GM19351 (cell line): ENCODE measurements at regions not wholly inside any gene's neighbourhood (a gene's known extent, or its start where the extent isn't known, plus 50 kb on each side); places are given as distances from the start of the nearest gene placed in this dataset.
"Not testable (repeated sequence)": the region's sequence is repeated elsewhere in the genome, so short reads cannot be mapped to it uniquely, and the experiment has no call there.

Experiments
- ATAC-seq: cut with Tn5 transposase; IDR thresholded peaks from one replicate; pipeline ENCODE4 v1.9.1; 2021; ENCODE audit warnings: mild to moderate bottlenecking, moderate library complexity; ENCODE audit not compliant: unreplicated experiment

GRCh38 chr6:144932621-144933020 is 647.5 kb downstream of the UTRN start:
- ATAC-seq = no peak

DNA sequence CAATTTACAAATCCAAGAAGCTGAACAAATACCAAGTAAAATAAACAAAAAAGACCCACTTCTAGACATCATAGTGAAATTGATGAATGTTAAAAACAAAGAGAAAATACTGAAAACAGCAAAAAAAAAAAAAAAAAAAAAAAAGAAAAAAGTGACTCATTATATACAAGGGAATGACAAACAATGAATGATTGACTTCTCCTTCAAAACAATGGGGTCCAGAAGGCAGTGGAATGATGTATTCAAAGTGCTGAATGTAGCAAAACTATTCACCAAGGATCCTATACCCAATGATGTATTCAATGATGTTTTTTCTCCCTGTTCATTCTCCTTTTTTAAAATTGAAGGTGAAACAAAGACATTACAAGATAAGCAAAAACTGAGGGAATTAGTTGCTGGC is 650.0 kb downstream of the UTRN start:
- ATAC-seq = no peak

DNA sequence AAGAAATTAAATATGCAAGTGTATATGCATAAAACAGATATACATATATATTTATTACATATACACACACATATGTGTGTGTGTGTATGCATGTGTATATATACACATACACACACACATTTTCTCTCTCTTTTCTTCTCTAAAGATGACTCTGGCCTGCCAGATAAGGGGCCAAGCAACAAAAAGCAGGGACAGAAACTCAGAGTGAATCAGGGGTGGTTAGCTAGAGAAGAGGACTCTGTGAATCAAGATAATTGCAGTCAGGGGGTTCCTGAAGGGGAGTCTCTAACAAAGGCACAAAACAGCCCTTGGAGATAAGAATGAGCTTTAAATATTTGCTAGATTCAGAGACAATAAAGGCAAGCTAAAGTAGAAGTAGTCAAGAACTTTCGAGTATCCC is 650.5 kb downstream of the UTRN start:
- no peak for ATAC-seq

DNA sequence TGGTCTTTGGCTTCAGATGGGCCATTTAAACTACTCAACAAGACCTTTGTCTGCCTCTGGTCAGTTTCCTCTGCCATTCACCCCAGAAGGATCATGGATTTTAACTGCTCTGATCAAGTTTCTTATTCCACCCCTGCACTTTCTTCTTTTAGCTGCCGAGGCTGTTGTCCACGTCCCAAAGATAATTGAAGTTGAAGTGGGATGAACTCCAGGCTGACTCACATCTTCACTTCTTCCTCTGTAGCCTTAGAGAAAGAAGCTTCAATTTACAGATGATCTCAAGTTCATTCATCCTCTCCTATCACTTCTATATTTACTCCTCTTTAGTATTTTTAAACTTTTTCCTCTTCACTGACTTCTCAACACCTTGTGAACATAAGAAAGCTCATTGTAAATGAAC is 651.6 kb downstream of the UTRN start:
- ATAC-seq = no peak

DNA sequence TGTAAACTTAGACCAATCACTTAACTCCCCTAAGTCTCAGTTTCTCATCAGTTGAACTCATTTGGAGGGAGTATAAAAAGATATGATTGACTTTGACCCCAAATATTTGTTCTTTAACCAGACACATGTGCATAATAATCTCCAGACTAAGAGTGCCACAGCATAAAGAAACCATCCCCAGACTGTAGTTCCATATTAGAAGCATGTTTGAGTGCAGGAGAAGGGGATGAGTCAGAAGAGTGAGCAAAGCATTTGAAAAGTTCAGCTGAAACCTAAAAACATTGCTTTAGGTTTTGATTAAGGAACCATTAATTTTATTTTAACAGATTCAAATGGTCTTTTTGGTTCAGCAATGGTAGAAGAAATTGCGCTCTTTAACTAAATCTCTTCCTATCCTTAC is 654.8 kb downstream of the UTRN start:
- ATAC-seq = no peak

- no peak for ATAC-seq
Observed at GRCh38 chr6:144944106-144944505, 659.0 kb downstream of the UTRN start.

GRCh38 chr6:144947398-144947976 is 662.4 kb downstream of the UTRN start:
- no peak for ATAC-seq

- ATAC-seq = no peak
Observed at GRCh38 chr6:144951730-144952437, 666.7 kb downstream of the UTRN start.

GRCh38 chr6:144952456-144953240 is 667.5 kb downstream of the UTRN start:
- no peak for ATAC-seq

GRCh38 chr6:144953552-144954240 is 668.6 kb downstream of the UTRN start:
- ATAC-seq = no peak

GRCh38 chr6:144954241-144954556 is 669.1 kb downstream of the UTRN start:
- ATAC-seq = no peak

DNA sequence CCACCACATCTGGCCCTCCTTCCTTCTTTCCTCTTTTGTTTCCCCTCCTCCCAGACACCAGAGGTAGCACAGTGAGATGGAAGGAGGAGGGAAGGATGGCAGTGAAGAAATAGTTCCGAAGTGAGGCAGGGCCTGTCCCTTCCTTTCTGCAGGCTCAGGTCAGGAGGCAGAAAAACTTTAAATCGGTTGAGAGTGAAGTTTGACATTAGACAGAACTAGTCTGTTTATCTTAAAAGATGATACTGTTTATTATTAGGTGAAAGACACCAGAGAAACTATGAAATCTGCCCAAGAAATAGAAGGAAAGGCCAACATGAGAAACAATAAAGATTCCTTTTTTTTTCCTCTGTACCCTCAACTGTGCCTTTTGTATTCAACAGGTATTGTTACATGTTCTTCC is 670.3 kb downstream of the UTRN start:
- no peak for ATAC-seq

DNA sequence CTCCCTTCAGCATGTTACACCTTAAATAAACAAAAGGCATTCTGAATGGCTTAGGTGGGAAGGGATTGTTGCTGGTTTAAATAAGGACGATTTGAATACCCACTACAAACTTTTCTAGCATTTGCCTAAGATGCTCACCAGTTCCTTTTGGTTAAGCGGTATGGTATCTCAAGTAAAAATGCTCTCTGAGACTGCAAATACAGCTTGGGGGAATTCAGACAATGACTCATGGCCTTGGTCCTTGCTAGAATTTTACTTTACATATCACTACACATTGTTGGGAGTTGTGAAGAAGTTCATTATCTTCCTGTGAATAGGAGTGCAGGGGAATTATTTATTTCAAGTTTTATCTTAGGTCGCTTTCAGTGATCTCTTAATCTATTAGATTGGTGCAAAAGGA is 670.7 kb downstream of the UTRN start:
- ATAC-seq = no peak

- ATAC-seq = not testable (repeated sequence)
Observed at GRCh38 chr6:144956697-144957096, 671.6 kb downstream of the UTRN start.

DNA sequence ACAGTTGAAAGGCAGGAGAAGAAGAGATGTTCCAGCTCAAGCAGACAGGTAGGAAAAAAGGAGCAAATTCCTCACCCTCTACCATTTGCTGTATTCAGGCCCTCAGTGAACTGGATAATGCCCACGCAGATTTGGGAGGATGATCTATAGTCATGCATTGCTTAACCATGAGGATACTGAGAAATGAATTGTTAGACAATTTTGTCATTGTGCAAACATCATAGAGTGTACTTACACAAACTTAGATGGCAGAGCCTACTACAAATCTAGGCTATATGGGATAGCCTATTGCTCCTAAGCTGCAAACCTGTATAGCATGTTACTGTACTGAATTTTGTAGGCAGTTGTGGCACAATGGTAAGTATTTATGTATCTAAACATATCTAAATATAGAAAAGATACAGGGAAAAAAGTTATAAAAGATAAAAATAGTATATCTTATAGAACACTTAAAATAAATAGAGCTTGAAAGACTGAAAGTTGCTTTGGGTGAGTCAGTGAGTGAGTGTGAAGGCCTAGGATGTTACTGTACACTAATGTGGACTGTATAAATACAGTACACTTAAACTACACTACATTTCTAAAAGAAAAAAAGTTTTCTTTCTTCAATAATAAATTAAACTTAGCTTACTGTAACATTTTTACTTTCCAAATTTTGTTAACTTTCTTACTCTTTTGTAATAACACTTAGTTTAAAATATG is 672.3 kb downstream of the UTRN start:
- ATAC-seq = no peak

DNA sequence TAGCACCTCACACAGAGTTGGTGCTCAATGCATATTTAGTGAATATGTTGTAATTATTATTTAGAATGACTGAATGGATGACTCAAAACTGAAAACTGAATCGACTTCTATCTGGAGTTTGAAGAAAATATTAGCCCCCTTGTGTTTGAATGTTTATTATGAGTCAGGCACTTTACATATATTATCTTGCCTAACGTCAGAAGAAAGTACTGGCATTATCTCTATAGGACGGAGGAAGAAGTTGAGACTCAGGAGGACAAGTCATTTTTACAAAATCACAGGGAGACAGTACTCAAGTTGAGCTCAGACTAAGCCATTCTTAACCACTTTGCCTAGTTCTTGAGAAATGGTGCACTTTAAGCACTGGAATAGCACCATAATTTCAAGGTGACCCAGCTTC is 684.0 kb downstream of the UTRN start:
- no peak for ATAC-seq

GRCh38 chr6:144969602-144970272 is 684.6 kb downstream of the UTRN start:
- no peak for ATAC-seq

GRCh38 chr6:144977250-144977864 is 692.2 kb downstream of the UTRN start:
- ATAC-seq = not testable (repeated sequence)

GRCh38 chr6:144978208-144978607 is 693.1 kb downstream of the UTRN start:
- ATAC-seq = no peak

DNA sequence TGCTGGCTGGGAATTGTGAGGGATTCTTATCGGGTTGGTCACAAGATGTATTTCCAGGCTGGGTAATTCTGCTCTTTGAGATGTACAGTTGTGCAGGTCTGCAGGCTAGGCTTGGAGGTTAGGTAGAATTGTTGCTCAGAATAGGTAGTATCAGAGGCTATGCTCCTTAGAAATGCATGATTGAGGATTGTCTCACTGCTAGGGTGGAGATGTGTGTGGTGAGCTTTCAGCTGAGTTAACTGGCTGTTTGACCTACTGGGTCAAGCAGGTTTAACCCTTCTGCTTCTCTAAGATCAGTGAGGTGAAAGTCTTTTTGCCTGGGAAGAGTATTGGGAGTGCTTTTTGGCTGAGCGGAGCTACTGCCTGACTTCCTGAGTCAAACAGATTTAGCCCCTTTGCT is 701.1 kb downstream of the UTRN start:
- ATAC-seq = no peak
